Inferior parietal cortex (tissue), 1 donor: ENCODE measurements at regions not wholly inside any gene's neighbourhood (a gene's known extent, or its start where the extent isn't known, plus 50 kb on each side); places are given as distances from the start of the nearest gene placed in this dataset.
"Not testable (repeated sequence)": the region's sequence is repeated elsewhere in the genome, so short reads cannot be mapped to it uniquely, and the experiment has no call there.

ENCODE experiments used
- DNase-seq: peaks from one replicate; pipeline ENCODE4 v3.0.0-alpha.2; 2016; ENCODE audit errors: extremely low spot score

GRCh38 chr10:76815505-76815904, 822.1 kb downstream of the KCNMA1 start:
- not testable (repeated sequence) for DNase-seq

GRCh38 chr10:76811430-76811829, 826.2 kb downstream of the KCNMA1 start:
- no peak for DNase-seq

- DNase-seq, result no peak
Observed at GRCh38 chr10:76788452-76788811, 849.2 kb downstream of the KCNMA1 start.

GRCh38 chr10:76787746-76788451, 849.7 kb downstream of the KCNMA1 start:
- DNase-seq, result no peak

GRCh38 chr10:76786504-76787072, 851.0 kb downstream of the KCNMA1 start:
- DNase-seq, result no peak

- DNase-seq, result no peak
Observed at GRCh38 chr10:76784076-76784475, 853.5 kb downstream of the KCNMA1 start.

- no peak for DNase-seq
Observed at GRCh38 chr10:76779796-76780301, 857.8 kb downstream of the KCNMA1 start.

- peak; percentile 4 for DNase-seq
Observed at GRCh38 chr10:76778914-76779795, 858.5 kb downstream of the KCNMA1 start.

GRCh38 chr10:76774987-76775603, 862.5 kb downstream of the KCNMA1 start:
- DNase-seq, result no peak

- DNase-seq, result no peak
Observed at GRCh38 chr10:76769582-76769981, 868.0 kb downstream of the KCNMA1 start.

GRCh38 chr10:76769161-76769560, 868.4 kb downstream of the KCNMA1 start:
- DNase-seq, result no peak

GRCh38 chr10:76766682-76767081, 870.9 kb downstream of the KCNMA1 start:
- DNase-seq, result no peak

GRCh38 chr10:76764921-76765320, 872.7 kb downstream of the KCNMA1 start:
- not testable (repeated sequence) for DNase-seq

GRCh38 chr10:76764177-76764576, 873.4 kb downstream of the KCNMA1 start:
- no peak for DNase-seq

- no peak for DNase-seq
Observed at GRCh38 chr10:76763376-76763775, 874.2 kb downstream of the KCNMA1 start.

- no peak for DNase-seq
Observed at GRCh38 chr10:76759681-76760080, 877.9 kb downstream of the KCNMA1 start.

- no peak for DNase-seq
Observed at GRCh38 chr10:76743169-76743568, 894.4 kb downstream of the KCNMA1 start.

GRCh38 chr10:76740514-76740913, 897.1 kb downstream of the KCNMA1 start:
- DNase-seq, result no peak

GRCh38 chr10:76738991-76739390, 898.6 kb downstream of the KCNMA1 start:
- DNase-seq, result peak; percentile 36

GRCh38 chr10:76736815-76737618, 900.6 kb downstream of the KCNMA1 start:
- DNase-seq, result no peak

GRCh38 chr10:76736392-76736791, 901.2 kb downstream of the KCNMA1 start:
- no peak for DNase-seq
